ENCODE measurements at regions not wholly inside any gene's neighbourhood (a gene's known extent, or its start where the extent isn't known, plus 50 kb on each side); places are given as distances from the start of the nearest gene placed in this dataset.

DNA sequence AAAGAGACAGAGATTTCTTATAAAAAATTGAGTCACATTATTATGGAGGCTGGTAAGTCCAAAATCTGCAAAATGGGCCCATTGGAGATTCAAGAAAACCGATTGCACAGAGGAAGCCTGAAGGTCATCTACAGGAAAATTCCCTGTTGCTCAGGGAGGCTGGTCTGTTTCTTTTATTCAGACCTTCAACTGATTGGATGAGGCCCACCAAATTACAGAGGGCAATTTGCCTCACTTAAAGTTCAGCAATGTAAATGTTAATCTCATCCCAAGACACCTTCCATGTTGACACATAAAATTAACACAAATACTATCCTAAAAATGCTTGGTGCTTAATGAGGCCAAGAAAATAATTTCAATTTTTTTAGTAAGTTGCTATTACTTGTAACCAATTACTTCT, 219.2 kb upstream of the RUNX1 start:
- no peak for TF ChIP-seq ZNF274 (CRISPR knock-in tag; IDR thresholded peaks at IDR 0.05)
- TF ChIP-seq RAD51 (IDR thresholded peaks at IDR 0.05; ENCODE audit: borderline replicate concordance), result no peak

Data from HepG2 (cell line).